Heart left ventricle (tissue), 16 donors: ENCODE measurements at regions not wholly inside any gene's neighbourhood (a gene's known extent, or its start where the extent isn't known, plus 50 kb on each side); places are given as distances from the start of the nearest gene placed in this dataset.

Experiments used
- ATAC-seq, 4 donors: fragments of 200-7000 bp; cut with Tn5 transposase; one replicate each; pipeline ENCODE4 v1.9.1; 2020 to 2022; ENCODE audit warnings: moderate library complexity in 4 of 4, mild to moderate bottlenecking in 3 of 4, moderate number of reproducible peaks in 1 of 4
- DNase-seq, 5 donors: peaks; one replicate each; pipeline ENCODE4 v3.0.0-alpha.2; 2020
- H3K27ac ChIP-seq, 12 donors: fragments of 200-600 bp; sonication (generic) in 4 of 12; one replicate each; pipeline versions ENCODE4 v1.5.0 to v1.8.0; 2016 to 2022; ENCODE audit warnings: mild to moderate bottlenecking in 2 of 12
- H3K27me3 ChIP-seq, 9 donors: fragments of 200-600 bp; sonication (generic) in 2 of 9; one replicate each; pipeline versions ENCODE4 v1.5.1 to v1.8.0; 2016 to 2022; ENCODE audit warnings: mild to moderate bottlenecking in 3 of 9
- H3K36me3 ChIP-seq, 9 donors: fragments of 200-600 bp; sonication (generic) in 2 of 9; one replicate each; pipeline versions ENCODE4 v1.5.0 to v1.8.0; 2018 to 2022; ENCODE audit warnings: mild to moderate bottlenecking in 2 of 9
- H3K4me1 ChIP-seq, 12 donors: fragments of 200-600 bp; sonication (generic) in 4 of 12; one replicate each; pipeline versions ENCODE4 v1.5.0 to v1.8.0; 2016 to 2022; ENCODE audit warnings: mild to moderate bottlenecking in 3 of 12
- H3K4me3 ChIP-seq, 12 donors: fragments of 200-600 bp; sonication (generic) in 4 of 12; one replicate each; pipeline versions ENCODE4 v1.5.0 to v1.8.0; 2017 to 2022; ENCODE audit warnings: mild to moderate bottlenecking in 9 of 12, moderate library complexity in 4 of 12
- H3K9me3 ChIP-seq, 12 donors: fragments of 200-600 bp; sonication (generic) in 4 of 12; one replicate each; pipeline versions ENCODE4 v1.5.0 to v1.8.0; 2016 to 2022; ENCODE audit warnings: mild to moderate bottlenecking in 1 of 12
- POLR2A ChIP-seq, 2 donors: fragments of 450-650 bp; IDR thresholded peaks; one replicate each; pipeline ENCODE4 v1.6.1; 2017; ENCODE audit warnings: antibody characterized with exemption in 2 of 2, mild to moderate bottlenecking in 2 of 2, moderate library complexity in 2 of 2
- WGBS, 4 donors: extraction: QIAGEN DNeasy Blood & Tissue Kit in 2 of 4; methylation state at CpG; one replicate each; pipeline versions ENCODE4 v1.1.5 to v1.1.7; 2013 to 2018; 5-methylcytosine and 5-hydroxymethylcytosine counted together
- intact Hi-C, 10 donors: fragments of 100-400 bp; cut with DNase I; formaldehyde crosslinking; loops; one replicate each; pipeline versions ENCODE4 v1.11.1 to v1.14.2; 2022
- TF ChIP-seq, protein P1 (sequence below), 12 donors: fragments of 200-600 bp; sonication (generic) in 4 of 12; IDR thresholded peaks; one replicate each; pipeline versions ENCODE4 v1.5.0 to v1.8.0; 2018 to 2022; ENCODE audit warnings: antibody characterized with exemption in 12 of 12, mild to moderate bottlenecking in 5 of 12
- donor health status: ischemic (EF 13 %, LVEDD 7.1; RV severe dilation, severe dysfunction).
- donor health status: healthy with polysubstance abuse.
- donor health status: DM: no; HTN: yes; CAD: no.
- donor health status: DM: no; HTN: no; CAD: no.
- donor health status: ischemic (EF 25% LVEDD 6.9; RV normal size, moderate dysfunction).
- donor health status: ischemic (EF 25% LVEDD 5.7; RV mildly dilated, moderate dysfunction).
- donor health status: healthy.
- donor health status: DM: yes; HTN: yes; CAD: no.
- donor health status: ischemic (EF 35%, LVEDD 5.7; RV mildly dilated, moderate dysfunction).
- donor health status: nonischemic (EF 11% LVEDD 7.7; RV severe dilation, severe dysfunction).
- donor health status: DM: yes; HTN: yes; CAD: no.
- donor health status: PGD.
- donor health status: ischemic (EF 29% LVEDD 5.4; RV normal size, mild dysfunction).
- donor health status: nonischemic (EF 23%, LVEDD 6.1; RV moderate dilation, normal function).

DNA sequence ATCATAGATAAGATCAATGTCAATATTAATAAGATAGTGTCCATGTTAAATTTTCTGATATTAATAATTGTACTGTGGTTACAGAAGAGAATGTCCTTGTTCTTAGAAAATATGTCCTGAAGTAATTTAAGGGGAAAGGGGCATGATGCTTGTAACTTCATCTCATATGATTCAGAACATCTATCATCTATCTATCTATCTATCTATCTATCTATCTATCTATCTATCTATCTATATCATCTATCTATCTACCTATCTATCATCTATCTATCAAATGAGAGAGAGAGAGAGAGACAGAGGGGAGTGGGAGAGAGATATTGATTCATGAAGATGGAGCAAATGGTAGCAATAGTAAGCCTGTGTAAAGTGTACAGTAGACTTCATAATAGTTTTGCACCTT is 124.8 kb upstream of the FAT1 start:
- ATAC-seq = no peak
- H3K27ac ChIP-seq = no peak overlapping the region
- peaks cover 0 to 21% (median 8%) of the 10 kb centered on the region in 12 donors for H3K9me3 ChIP-seq
- no peaks in the 10 kb centered on the region for H3K27me3 ChIP-seq
- TF ChIP-seq, protein P1, sequence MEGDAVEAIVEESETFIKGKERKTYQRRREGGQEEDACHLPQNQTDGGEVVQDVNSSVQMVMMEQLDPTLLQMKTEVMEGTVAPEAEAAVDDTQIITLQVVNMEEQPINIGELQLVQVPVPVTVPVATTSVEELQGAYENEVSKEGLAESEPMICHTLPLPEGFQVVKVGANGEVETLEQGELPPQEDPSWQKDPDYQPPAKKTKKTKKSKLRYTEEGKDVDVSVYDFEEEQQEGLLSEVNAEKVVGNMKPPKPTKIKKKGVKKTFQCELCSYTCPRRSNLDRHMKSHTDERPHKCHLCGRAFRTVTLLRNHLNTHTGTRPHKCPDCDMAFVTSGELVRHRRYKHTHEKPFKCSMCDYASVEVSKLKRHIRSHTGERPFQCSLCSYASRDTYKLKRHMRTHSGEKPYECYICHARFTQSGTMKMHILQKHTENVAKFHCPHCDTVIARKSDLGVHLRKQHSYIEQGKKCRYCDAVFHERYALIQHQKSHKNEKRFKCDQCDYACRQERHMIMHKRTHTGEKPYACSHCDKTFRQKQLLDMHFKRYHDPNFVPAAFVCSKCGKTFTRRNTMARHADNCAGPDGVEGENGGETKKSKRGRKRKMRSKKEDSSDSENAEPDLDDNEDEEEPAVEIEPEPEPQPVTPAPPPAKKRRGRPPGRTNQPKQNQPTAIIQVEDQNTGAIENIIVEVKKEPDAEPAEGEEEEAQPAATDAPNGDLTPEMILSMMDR (IDR thresholded peaks at IDR 0.05) = no peak
- TF ChIP-seq POLR2A (IDR thresholded peaks at IDR 0.05) = no peak
- intact Hi-C loops = no loop called here
- H3K4me3 ChIP-seq = no peak overlapping the region
- H3K4me1 ChIP-seq = peaks cover 0 to 24% (median 11%) of the 10 kb centered on the region in 12 donors
- DNase-seq = no peak
- H3K36me3 ChIP-seq = no peaks in the 10 kb centered on the region

DNA sequence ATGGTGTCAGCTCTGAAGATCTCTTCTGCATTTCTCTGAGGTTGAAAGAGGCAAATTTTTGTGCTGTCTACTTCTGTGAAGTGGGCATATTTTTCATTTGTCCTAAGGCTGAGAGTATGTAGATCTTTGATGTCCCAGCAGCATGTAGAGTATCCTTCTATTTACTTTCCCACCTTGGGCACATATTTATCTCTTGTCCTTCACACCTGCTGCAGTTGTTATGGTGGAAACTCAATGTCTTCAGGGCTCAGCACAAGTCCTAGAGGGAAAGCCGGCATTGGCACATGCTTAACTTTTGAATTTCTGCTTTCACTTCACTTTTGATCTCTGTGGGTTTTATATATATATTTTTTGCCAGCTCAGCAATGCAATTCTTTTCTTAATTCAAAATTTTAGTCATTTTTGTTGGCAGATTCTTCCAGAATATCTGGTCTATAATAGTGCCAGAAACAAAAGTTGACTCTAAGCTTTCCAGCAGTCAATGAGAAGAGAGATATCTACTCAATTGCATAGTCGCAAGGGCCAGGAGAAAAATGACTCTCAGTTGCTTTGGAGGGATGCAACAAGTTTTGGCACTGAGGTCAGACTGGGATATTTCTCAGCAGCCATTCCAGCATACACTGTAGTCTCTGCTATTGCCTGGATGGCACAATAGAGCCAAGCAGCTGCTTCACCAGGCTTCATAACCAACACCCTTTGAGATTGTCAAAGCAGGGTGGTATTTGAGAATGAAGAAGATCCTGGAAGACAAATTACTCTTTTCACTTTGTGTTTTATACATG is 127.8 kb upstream of the FAT1 start:
- DNase-seq (no peak), ATAC-seq (no peak)
- no peak for TF ChIP-seq POLR2A (IDR thresholded peaks at IDR 0.05)
- TF ChIP-seq, protein P1 (IDR thresholded peaks at IDR 0.05) = no peak
- intact Hi-C loops = no loop called here
- no peak overlapping the region for H3K4me3 ChIP-seq
- WGBS, 4 donors = 86 to 89% (median 87%) methylated on average over 2 of the region's 2 CpGs
- H3K27me3 ChIP-seq = no peaks in the 10 kb centered on the region
- H3K9me3 ChIP-seq = peaks cover 0 to 21% (median 8%) of the 10 kb centered on the region in 12 donors
- no peaks in the 10 kb centered on the region for H3K36me3 ChIP-seq
- no peak overlapping the region for H3K27ac ChIP-seq
- H3K4me1 ChIP-seq = peaks cover 0 to 4% (median 0%) of the 10 kb centered on the region in 12 donors

DNA sequence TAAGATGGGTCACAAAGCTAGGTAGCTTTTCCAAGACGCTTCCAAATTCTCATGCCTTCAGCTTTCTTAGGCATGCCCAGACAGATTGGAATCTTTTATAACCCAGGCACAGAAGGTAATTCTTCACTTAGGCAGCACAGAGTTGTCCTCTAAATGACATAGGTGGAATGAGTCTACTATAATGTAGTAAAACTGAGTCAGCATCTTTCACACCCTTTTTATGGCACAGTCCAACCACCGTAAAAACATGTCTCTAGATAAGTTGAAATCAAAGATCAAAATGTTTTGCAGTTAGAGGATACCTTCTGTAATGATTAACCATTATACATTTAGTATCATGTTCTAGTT is 128.4 kb upstream of the FAT1 start:
- Histone ChIP-seq H3K27ac (no peak overlapping the region), H3K9me3 (peaks cover 0 to 21% (median 8%) of the 10 kb centered on the region in 12 donors), H3K4me3 (no peak overlapping the region), H3K27me3 (no peaks in the 10 kb centered on the region), H3K36me3 (no peaks in the 10 kb centered on the region), H3K4me1 (no peaks in the 10 kb centered on the region)
- WGBS, 4 donors = 76 to 80% (median 79%) methylated on average over 2 of the region's 2 CpGs
- no peak for TF ChIP-seq POLR2A (IDR thresholded peaks at IDR 0.05)
- TF ChIP-seq, protein P1 (IDR thresholded peaks at IDR 0.05) = no peak
- ATAC-seq = no peak
- DNase-seq = no peak
- intact Hi-C loops = no loop called here

DNA sequence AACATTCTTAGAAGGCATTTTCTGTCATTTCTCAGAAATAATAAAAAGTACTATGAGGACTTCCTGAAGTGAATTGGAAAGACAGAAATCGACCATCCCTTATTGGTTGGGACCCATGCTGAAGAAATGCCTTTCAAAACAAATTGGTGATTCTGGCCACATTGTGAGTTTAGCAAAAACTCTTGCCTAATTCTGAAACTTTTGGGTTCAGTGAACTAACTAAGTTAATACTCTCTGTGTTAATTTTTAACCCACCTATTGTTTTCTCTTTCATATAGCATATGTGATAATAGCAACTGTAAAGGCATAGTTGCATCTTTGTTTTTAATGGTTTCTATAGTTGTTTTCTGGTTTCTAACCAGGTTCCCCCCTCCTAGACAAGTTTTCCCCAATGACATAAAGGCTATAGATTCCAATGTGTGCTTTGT is 129.3 kb upstream of the FAT1 start:
- Histone ChIP-seq H3K27me3 (no peaks in the 10 kb centered on the region), H3K4me3 (no peak overlapping the region), H3K27ac (no peak overlapping the region), H3K4me1 (no peaks in the 10 kb centered on the region), H3K9me3 (peaks cover 0 to 21% (median 8%) of the 10 kb centered on the region in 12 donors), H3K36me3 (no peaks in the 10 kb centered on the region)
- ATAC-seq (no peak), DNase-seq (no peak)
- 64 to 72% (median 67%) methylated on average over 1 of the region's 1 CpG for WGBS, 4 donors
- TF ChIP-seq, protein P1 (IDR thresholded peaks at IDR 0.05) = no peak
- intact Hi-C loops = no loop called here
